Suprapubic skin (tissue), 4 donors: ENCODE measurements at regions not wholly inside any gene's neighbourhood (a gene's known extent, or its start where the extent isn't known, plus 50 kb on each side); places are given as distances from the start of the nearest gene placed in this dataset.

ENCODE experiments used
- DNase-seq, 2 donors: peaks; one replicate each; pipeline ENCODE4 v3.0.0-alpha.2; 2019; ENCODE audit warnings: low spot score in 2 of 2
- H3K27ac ChIP-seq: fragments of 200-600 bp; sonication (generic); one replicate; pipeline ENCODE4 v1.5.1; 2019
- H3K27me3 ChIP-seq: fragments of 200-600 bp; sonication (generic); one replicate; pipeline ENCODE4 v1.5.1; 2019
- H3K36me3 ChIP-seq: fragments of 200-600 bp; sonication (generic); one replicate; pipeline ENCODE4 v1.5.1; 2019
- H3K4me1 ChIP-seq: fragments of 200-600 bp; sonication (generic); one replicate; pipeline ENCODE4 v1.5.1; 2019
- H3K4me3 ChIP-seq: fragments of 200-600 bp; sonication (generic); one replicate; pipeline ENCODE4 v1.5.1; 2019; ENCODE audit warnings: mild to moderate bottlenecking
- H3K9me3 ChIP-seq: fragments of 200-600 bp; sonication (generic); one replicate; pipeline ENCODE4 v1.5.1; 2019
- EP300 ChIP-seq: sonication (generic); formaldehyde crosslinking; IDR thresholded peaks from one replicate; pipeline ENCODE4 v1.6.1; 2017; ENCODE audit warnings: antibody characterized with exemption
- POLR2A ChIP-seq, 2 donors: fragments of 450-650 bp; IDR thresholded peaks; one replicate each; pipeline ENCODE4 v1.6.1; 2017; ENCODE audit warnings: antibody characterized with exemption in 2 of 2, mild to moderate bottlenecking in 2 of 2, moderate library complexity in 2 of 2
- POLR2AphosphoS5 ChIP-seq, 3 donors: sonication (generic); formaldehyde crosslinking; IDR thresholded peaks; one replicate each; pipeline ENCODE4 v1.6.1; 2017; ENCODE audit warnings: antibody characterized with exemption in 3 of 3
- WGBS: methylation state at CpG from one replicate; pipeline ENCODE4 v1.1.5; 2018; 5-methylcytosine and 5-hydroxymethylcytosine counted together
- TF ChIP-seq, protein P1 (sequence below), 2 donors: fragments of 200-600 bp in 1 of 2; fragments of 450-650 bp in 1 of 2; sonication (generic) in 1 of 2; IDR thresholded peaks; one replicate each; pipeline ENCODE4 v1.5.1; 2016 to 2019; ENCODE audit warnings: antibody characterized with exemption in 2 of 2, mild to moderate bottlenecking in 1 of 2, moderate library complexity in 1 of 2

DNA sequence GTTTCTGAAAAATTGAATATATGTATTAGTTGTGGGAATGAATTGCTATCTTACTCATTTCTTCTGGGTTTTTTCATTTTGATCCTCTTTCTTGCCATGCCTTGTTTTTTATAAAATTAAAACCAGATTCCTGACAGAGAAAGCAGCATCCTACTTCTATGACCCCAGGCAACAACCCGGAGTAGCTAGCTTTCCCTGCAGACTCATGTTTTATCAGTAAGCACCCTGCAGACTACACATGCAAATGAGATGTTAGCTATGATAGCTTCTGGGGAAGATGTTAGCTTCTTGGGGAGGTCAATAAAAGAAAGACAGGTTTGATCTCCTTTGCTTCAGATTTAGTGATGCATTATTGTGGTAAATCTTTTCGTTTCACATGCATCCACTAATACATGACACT lies 1598.6 kb downstream of the SLITRK5 start:
- TF ChIP-seq, protein P1, sequence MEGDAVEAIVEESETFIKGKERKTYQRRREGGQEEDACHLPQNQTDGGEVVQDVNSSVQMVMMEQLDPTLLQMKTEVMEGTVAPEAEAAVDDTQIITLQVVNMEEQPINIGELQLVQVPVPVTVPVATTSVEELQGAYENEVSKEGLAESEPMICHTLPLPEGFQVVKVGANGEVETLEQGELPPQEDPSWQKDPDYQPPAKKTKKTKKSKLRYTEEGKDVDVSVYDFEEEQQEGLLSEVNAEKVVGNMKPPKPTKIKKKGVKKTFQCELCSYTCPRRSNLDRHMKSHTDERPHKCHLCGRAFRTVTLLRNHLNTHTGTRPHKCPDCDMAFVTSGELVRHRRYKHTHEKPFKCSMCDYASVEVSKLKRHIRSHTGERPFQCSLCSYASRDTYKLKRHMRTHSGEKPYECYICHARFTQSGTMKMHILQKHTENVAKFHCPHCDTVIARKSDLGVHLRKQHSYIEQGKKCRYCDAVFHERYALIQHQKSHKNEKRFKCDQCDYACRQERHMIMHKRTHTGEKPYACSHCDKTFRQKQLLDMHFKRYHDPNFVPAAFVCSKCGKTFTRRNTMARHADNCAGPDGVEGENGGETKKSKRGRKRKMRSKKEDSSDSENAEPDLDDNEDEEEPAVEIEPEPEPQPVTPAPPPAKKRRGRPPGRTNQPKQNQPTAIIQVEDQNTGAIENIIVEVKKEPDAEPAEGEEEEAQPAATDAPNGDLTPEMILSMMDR (IDR thresholded peaks at IDR 0.05), result no peak
- TF ChIP-seq EP300, result no peak
- TF ChIP-seq POLR2A (IDR thresholded peaks at IDR 0.05), result no peak
- no peak for TF ChIP-seq POLR2AphosphoS5 (IDR thresholded peaks at IDR 0.05)
- DNase-seq, result no peak
- Histone ChIP-seq H3K9me3 (no peaks in the 10 kb centered on the region), H3K27ac (no peak overlapping the region), H3K4me1 (no peaks in the 10 kb centered on the region), H3K4me3 (no peak overlapping the region), H3K27me3 (no peaks in the 10 kb centered on the region), H3K36me3 (no peaks in the 10 kb centered on the region)
- 50% methylated on average over 2 of the region's 2 CpGs for WGBS

DNA sequence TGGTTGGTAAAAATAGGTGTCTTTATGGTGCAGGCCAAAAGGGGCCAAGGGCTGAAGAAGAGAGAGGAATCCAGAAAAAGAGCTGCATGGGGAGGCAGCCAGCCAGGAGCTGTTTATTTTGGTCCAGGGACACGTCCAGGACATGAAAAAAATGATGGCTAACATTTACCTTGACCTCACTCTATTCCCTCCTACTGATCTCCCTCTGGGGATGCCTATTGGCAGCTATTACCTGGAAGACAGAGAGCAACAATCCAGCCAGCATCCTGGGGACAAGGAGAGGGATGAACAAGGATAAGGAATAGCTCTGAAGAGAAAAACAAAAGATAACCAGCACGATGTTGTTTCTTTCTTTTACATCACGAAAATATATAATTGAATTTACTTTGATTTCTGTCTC lies 1599.6 kb downstream of the SLITRK5 start:
- Histone ChIP-seq H3K27me3 (no peaks in the 10 kb centered on the region), H3K4me1 (no peaks in the 10 kb centered on the region), H3K4me3 (no peak overlapping the region), H3K36me3 (no peaks in the 10 kb centered on the region), H3K27ac (no peak overlapping the region), H3K9me3 (no peaks in the 10 kb centered on the region)
- no peak for DNase-seq
- WGBS, result 60% methylated on average over 3 of the region's 3 CpGs
- TF ChIP-seq POLR2A (IDR thresholded peaks at IDR 0.05) (no peak), EP300 (no peak), POLR2AphosphoS5 (IDR thresholded peaks at IDR 0.05) (no peak)
- TF ChIP-seq, protein P1 (IDR thresholded peaks at IDR 0.05), result no peak

DNA sequence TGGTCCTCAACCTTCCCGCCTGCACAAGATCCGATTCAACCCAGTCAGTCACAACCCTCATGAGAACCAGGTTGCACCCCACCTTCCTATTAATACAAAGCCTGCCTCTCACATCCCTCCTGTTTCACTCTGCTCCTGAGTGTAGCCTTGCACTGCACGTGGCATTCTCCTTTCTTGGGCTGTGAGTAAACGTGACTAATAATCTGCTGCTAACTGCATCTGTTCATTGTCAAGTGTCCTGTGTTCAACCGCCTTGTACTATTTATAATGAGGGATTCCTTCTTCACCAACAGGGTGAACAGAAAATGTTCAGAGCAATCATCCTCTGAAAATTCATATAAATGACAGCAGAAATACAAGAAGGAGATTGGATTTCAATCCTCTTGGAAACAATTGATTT lies 1608.2 kb downstream of the SLITRK5 start:
- no peak for TF ChIP-seq POLR2A (IDR thresholded peaks at IDR 0.05)
- no peak for TF ChIP-seq POLR2AphosphoS5 (IDR thresholded peaks at IDR 0.05)
- TF ChIP-seq EP300, result no peak
- TF ChIP-seq, protein P1 (IDR thresholded peaks at IDR 0.05), result no peak
- Histone ChIP-seq H3K27ac (no peak overlapping the region), H3K36me3 (no peaks in the 10 kb centered on the region), H3K4me3 (no peak overlapping the region), H3K27me3 (no peaks in the 10 kb centered on the region), H3K9me3 (no peaks in the 10 kb centered on the region), H3K4me1 (no peaks in the 10 kb centered on the region)
- no peak for DNase-seq
- WGBS, result 68% methylated on average over 5 of the region's 5 CpGs

DNA sequence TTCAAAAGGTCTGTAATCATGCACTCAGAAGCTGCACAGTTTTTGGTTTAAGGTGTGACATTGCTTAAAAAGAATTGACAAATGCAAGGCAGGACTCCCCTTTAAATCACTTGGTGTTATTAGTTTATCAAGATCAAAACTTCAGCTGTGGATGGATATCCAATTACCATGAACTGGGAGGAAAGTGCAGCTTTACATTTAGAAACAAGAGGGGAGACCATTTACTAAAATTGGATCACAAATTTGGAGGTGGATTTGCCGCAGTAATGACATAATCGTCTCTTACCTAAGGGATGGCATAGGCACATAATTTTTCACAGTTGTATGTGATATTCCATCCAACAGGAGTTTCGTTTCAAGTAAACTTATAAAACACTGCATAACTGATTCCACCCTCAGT lies 1610.2 kb downstream of the SLITRK5 start:
- H3K27ac ChIP-seq, result no peak overlapping the region
- DNase-seq, result no peak
- H3K4me3 ChIP-seq, result no peak overlapping the region
- no peaks in the 10 kb centered on the region for H3K27me3 ChIP-seq
- no peaks in the 10 kb centered on the region for H3K9me3 ChIP-seq
- H3K4me1 ChIP-seq, result no peaks in the 10 kb centered on the region
- TF ChIP-seq, protein P1 (IDR thresholded peaks at IDR 0.05), result no peak
- TF ChIP-seq POLR2AphosphoS5 (IDR thresholded peaks at IDR 0.05) (no peak), EP300 (no peak), POLR2A (IDR thresholded peaks at IDR 0.05) (no peak)
- 57% methylated on average over 3 of the region's 3 CpGs for WGBS
- no peaks in the 10 kb centered on the region for H3K36me3 ChIP-seq

DNA sequence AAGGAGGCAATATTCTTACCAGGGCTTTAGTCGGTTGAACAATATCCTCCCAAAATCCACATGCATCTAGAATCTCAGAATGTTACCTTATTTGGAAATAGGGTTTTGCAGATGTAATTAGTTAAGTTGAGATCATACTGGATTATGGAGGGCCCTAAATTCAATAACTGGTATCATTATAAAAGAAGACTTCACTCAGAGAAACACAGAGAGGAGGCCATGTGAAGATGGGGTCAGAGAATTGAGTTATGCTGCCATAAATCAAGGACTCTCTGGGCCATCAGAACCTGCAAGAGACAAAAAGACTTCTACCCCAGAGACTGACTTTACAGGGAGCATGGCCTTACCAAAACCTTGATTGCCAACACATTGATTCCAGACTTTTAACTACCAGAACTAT lies 1611.1 kb downstream of the SLITRK5 start:
- no peak overlapping the region for H3K27ac ChIP-seq
- TF ChIP-seq EP300 (no peak), POLR2AphosphoS5 (IDR thresholded peaks at IDR 0.05) (no peak), POLR2A (IDR thresholded peaks at IDR 0.05) (no peak)
- TF ChIP-seq, protein P1 (IDR thresholded peaks at IDR 0.05), result no peak
- no peaks in the 10 kb centered on the region for H3K36me3 ChIP-seq
- DNase-seq, result no peak
- WGBS, result 82% methylated on average over 1 of the region's 1 CpG
- H3K9me3 ChIP-seq, result no peaks in the 10 kb centered on the region
- no peaks in the 10 kb centered on the region for H3K27me3 ChIP-seq
- no peaks in the 10 kb centered on the region for H3K4me1 ChIP-seq
- no peak overlapping the region for H3K4me3 ChIP-seq
